ENCODE measurements at regions not wholly inside any gene's neighbourhood (a gene's known extent, or its start where the extent isn't known, plus 50 kb on each side); places are given as distances from the start of the nearest gene placed in this dataset.
"Not testable (repeated sequence)": the region's sequence is repeated elsewhere in the genome, so short reads cannot be mapped to it uniquely, and the experiment has no call there.

GRCh38 chr17:59494757-59495368, 70.5 kb upstream of the DHX40 start:
- TF ChIP-seq TOX (CRISPR knock-in tag; IDR thresholded peaks at IDR 0.05; ENCODE audit: borderline replicate concordance) (no peak), ZFP3 (CRISPR knock-in tag; IDR thresholded peaks at IDR 0.05) (no peak), ZFP30 (CRISPR knock-in tag; IDR thresholded peaks at IDR 0.05) (no peak), CSDC2 (CRISPR knock-in tag; IDR thresholded peaks at IDR 0.05) (no peak), RARB (CRISPR knock-in tag; IDR thresholded peaks at IDR 0.05) (no peak), PATZ1 (CRISPR knock-in tag; IDR thresholded peaks at IDR 0.05; ENCODE audit: borderline replicate concordance) (no peak), ESRRG (CRISPR knock-in tag; IDR thresholded peaks at IDR 0.05) (no peak), ZNF565 (CRISPR knock-in tag; conservative IDR thresholded peaks at IDR 0.05; ENCODE audit: low read depth) (no peak), TSHZ2 (CRISPR knock-in tag; IDR thresholded peaks at IDR 0.05) (no peak), TCF4 (CRISPR knock-in tag; IDR thresholded peaks at IDR 0.05; ENCODE audit: borderline replicate concordance) (no peak), OSR1 (CRISPR knock-in tag; IDR thresholded peaks at IDR 0.05) (no peak), ARNTL (CRISPR knock-in tag; IDR thresholded peaks at IDR 0.05; ENCODE audit: borderline replicate concordance, low read depth) (no peak), BACH2 (CRISPR knock-in tag; IDR thresholded peaks at IDR 0.05; ENCODE audit: borderline replicate concordance) (no peak)
- ATAC-seq = no peak

GRCh38 chr17:59496178-59496577, 69.2 kb upstream of the DHX40 start:
- TF ChIP-seq ARNTL (CRISPR knock-in tag; IDR thresholded peaks at IDR 0.05; ENCODE audit: borderline replicate concordance, low read depth) = no peak
- ATAC-seq = no peak

- peak; percentile 71 for ATAC-seq
- TF ChIP-seq ZFP30 (CRISPR knock-in tag; IDR thresholded peaks at IDR 0.05) (no peak), ISL1 (CRISPR knock-in tag; IDR thresholded peaks at IDR 0.05) (peak; percentile 44; the same call in 1 of the 2 replicates)
Measured at GRCh38 chr17:59498530-59499307, 66.7 kb upstream of the DHX40 start.

GRCh38 chr17:59500086-59500655, 65.2 kb upstream of the DHX40 start:
- not testable (repeated sequence) for ATAC-seq

- TF ChIP-seq PATZ1 (CRISPR knock-in tag; IDR thresholded peaks at IDR 0.05; ENCODE audit: borderline replicate concordance) = no peak
- TF ChIP-seq CSRNP3 (CRISPR knock-in tag; IDR thresholded peaks at IDR 0.05) = no peak
- no peak for TF ChIP-seq ZFP3 (CRISPR knock-in tag; IDR thresholded peaks at IDR 0.05)
- no peak for TF ChIP-seq ZFP30 (CRISPR knock-in tag; IDR thresholded peaks at IDR 0.05)
- no peak for TF ChIP-seq ESRRG (CRISPR knock-in tag; IDR thresholded peaks at IDR 0.05)
- ATAC-seq = no peak
Measured at GRCh38 chr17:59501690-59502089, 63.7 kb upstream of the DHX40 start.

Measured in SK-N-SH treated with all-trans-retinoic acid at 6 μM for 48 hours (cell line).